Kidney (tissue), 13 donors: ENCODE measurements at regions not wholly inside any gene's neighbourhood (a gene's known extent, or its start where the extent isn't known, plus 50 kb on each side); places are given as distances from the start of the nearest gene placed in this dataset.

Source experiments
- DNase-seq, 5 donors: peaks; one replicate each; pipeline ENCODE4 v3.0.0-alpha.2; 2013 to 2020
- FAIRE-seq: peaks from 2 replicates; lab custom pipeline; 2012; peaks lifted over from hg19 to GRCh38; lab: Jason Lieb, UNC
- H3K27ac ChIP-seq, 2 donors: one replicate each; pipeline ENCODE4 v1.7.0; 2013; ENCODE audit warnings: low read depth in 2 of 2, low read length in 2 of 2, inconsistent platforms in 1 of 2
- H3K27me3 ChIP-seq: one replicate; pipeline ENCODE4 v1.7.1; 2013; ENCODE audit warnings: low read length, inconsistent platforms; ENCODE audit not compliant: control insufficient read depth, insufficient read depth
- H3K36me3 ChIP-seq, 3 donors: one replicate each; pipeline versions ENCODE4 v1.7.0 to v1.7.1; 2013; ENCODE audit warnings: low read length in 3 of 3, control low read depth in 1 of 3, inconsistent platforms in 1 of 3; ENCODE audit not compliant: insufficient read depth in 3 of 3, control insufficient read depth in 2 of 3
- H3K4me1 ChIP-seq, 3 donors: one replicate each; pipeline versions ENCODE4 v1.7.0 to v1.7.1; 2013; ENCODE audit warnings: low read length in 3 of 3, inconsistent platforms in 1 of 3, low read depth in 1 of 3; ENCODE audit not compliant: control insufficient read depth in 2 of 3, insufficient read depth in 2 of 3
- H3K4me3 ChIP-seq, 3 donors: one replicate each; pipeline versions ENCODE4 v1.7.0 to v1.8.1; 2013; ENCODE audit warnings: low read length in 3 of 3, control low read depth in 1 of 3, inconsistent platforms in 1 of 3
- H3K9ac ChIP-seq, 3 donors: one replicate each; pipeline versions ENCODE4 v1.7.0 to v1.7.1; 2013; ENCODE audit warnings: low read length in 3 of 3, control low read depth in 1 of 3, inconsistent platforms in 1 of 3
- H3K9me3 ChIP-seq, 3 donors: one replicate each; pipeline versions ENCODE4 v1.7.0 to v1.7.1; 2013; ENCODE audit warnings: low read length in 3 of 3, control low read depth in 1 of 3, inconsistent platforms in 1 of 3; ENCODE audit not compliant: control insufficient read depth in 2 of 3, insufficient read depth in 1 of 3
- intact Hi-C: fragments of 100-400 bp; cut with DNase I; formaldehyde crosslinking; loops from one replicate; pipeline ENCODE4 v1.11.1; 2022
- TF ChIP-seq, protein P1 (sequence below): IDR thresholded peaks from 3 replicates; pipeline ENCODE4 v1.5.1; 2012; ENCODE audit warnings: mild to moderate bottlenecking, moderate library complexity, borderline replicate concordance; ENCODE audit not compliant: insufficient read depth; ENCODE audit errors: extremely low read depth
- donor health status: control.
- donor health status: control.
- donor health status: control.
- donor health status: control.
- donor health status: control.
- donor health status: DM: yes; HTN: yes; CAD: no.
- donor health status: Normal renal cell carcinoma (clear cell type).

DNA sequence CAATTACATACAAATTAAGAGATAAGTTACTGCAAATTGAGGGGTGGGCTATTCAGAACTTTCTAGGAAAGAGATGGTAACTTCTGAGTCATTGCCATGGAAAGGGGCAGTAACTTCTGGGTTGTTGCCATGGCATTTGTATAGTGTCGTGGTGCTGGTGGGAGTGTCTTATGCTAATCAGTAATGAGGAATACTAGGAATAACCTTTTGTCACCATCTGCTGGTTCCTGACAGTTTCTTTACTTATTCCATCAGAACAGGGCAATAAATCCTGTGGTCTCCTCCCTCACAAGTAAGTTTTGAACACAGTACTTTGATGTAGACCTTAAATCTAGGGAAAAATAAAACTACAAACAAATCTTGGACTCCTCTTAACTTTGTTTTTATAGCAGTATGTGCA, 435.4 kb downstream of the BCL11A start:
- TF ChIP-seq, protein P1, sequence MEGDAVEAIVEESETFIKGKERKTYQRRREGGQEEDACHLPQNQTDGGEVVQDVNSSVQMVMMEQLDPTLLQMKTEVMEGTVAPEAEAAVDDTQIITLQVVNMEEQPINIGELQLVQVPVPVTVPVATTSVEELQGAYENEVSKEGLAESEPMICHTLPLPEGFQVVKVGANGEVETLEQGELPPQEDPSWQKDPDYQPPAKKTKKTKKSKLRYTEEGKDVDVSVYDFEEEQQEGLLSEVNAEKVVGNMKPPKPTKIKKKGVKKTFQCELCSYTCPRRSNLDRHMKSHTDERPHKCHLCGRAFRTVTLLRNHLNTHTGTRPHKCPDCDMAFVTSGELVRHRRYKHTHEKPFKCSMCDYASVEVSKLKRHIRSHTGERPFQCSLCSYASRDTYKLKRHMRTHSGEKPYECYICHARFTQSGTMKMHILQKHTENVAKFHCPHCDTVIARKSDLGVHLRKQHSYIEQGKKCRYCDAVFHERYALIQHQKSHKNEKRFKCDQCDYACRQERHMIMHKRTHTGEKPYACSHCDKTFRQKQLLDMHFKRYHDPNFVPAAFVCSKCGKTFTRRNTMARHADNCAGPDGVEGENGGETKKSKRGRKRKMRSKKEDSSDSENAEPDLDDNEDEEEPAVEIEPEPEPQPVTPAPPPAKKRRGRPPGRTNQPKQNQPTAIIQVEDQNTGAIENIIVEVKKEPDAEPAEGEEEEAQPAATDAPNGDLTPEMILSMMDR: no peak
- H3K27ac ChIP-seq: no peak overlapping the region
- no peaks in the 10 kb centered on the region for H3K4me1 ChIP-seq
- no peak overlapping the region for H3K4me3 ChIP-seq
- H3K9me3 ChIP-seq: no peaks in the 10 kb centered on the region
- H3K36me3 ChIP-seq: no peaks in the 10 kb centered on the region
- H3K27me3 ChIP-seq: no peaks in the 10 kb centered on the region
- intact Hi-C loops: no loop called here
- DNase-seq (no peak), FAIRE-seq (no peak)
- no peak overlapping the region for H3K9ac ChIP-seq

DNA sequence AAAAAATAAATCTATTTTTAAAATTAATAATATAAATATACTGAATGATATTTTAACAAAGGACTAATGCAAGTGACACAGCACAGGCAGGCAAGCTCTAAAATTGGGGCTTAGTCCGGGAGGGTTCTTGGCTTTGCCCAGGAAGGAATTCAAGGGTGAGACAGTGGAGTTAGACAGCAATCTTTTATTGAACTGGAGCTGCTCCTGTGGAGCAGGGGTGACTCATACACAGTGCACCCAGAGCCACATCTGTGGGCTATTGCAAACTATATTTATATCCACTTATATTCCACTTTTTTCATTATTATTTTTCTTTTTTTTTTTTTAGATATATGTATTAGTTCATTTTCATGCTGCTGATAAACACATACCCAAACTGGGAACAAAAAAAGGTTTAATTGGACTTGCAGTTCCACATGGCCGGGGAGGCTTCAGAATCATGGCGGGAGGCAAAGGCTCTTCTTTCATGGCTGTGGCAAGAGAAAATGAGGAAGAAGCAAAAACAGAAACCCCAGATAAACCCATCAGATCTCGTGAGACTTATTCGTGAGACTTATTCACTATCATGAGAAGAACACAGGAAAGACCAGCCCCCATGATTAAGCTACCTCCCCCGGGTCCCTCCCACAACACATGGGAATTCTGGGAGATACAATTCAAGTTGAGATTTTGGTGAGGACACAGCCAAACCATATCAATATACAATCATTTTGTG, 437.1 kb downstream of the BCL11A start:
- DNase-seq (no peak), FAIRE-seq (no peak)
- no peak overlapping the region for H3K9ac ChIP-seq
- H3K4me1 ChIP-seq: no peaks in the 10 kb centered on the region
- TF ChIP-seq, protein P1: no peak
- H3K9me3 ChIP-seq: no peaks in the 10 kb centered on the region
- no peak overlapping the region for H3K4me3 ChIP-seq
- no peaks in the 10 kb centered on the region for H3K36me3 ChIP-seq
- H3K27ac ChIP-seq: no peak overlapping the region
- intact Hi-C loops: no loop called here
- H3K27me3 ChIP-seq: no peaks in the 10 kb centered on the region

DNA sequence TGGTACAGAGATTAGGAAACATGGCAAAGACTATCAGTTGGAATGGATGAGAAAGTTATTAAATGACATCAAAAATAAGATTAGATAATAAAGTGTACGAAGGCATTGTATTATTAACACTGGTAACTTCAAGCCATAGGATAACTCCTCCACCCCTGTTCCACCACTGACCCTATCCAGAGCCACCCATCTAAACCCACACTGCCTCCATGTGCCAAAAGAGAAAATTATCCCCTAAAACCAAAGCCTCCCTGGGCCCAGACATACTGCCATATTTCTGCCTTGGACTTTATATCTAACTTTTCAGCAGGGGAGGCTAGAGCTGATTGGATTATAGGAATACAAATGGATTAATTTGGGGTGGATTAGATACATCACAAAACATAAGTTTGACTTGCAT, 443.7 kb downstream of the BCL11A start:
- FAIRE-seq: no peak

More for the DNA sequence above, 443.7 kb downstream of the BCL11A start:
- no peak overlapping the region for H3K9ac ChIP-seq
- DNase-seq: no peak
- H3K27ac ChIP-seq: no peak overlapping the region
- TF ChIP-seq, protein P1: no peak
- H3K9me3 ChIP-seq: no peaks in the 10 kb centered on the region
- no peaks in the 10 kb centered on the region for H3K36me3 ChIP-seq
- intact Hi-C loops: no loop called here
- no peaks in the 10 kb centered on the region for H3K4me1 ChIP-seq
- H3K4me3 ChIP-seq: no peak overlapping the region
- no peaks in the 10 kb centered on the region for H3K27me3 ChIP-seq
